GM20431 (cell line): ENCODE measurements at regions not wholly inside any gene's neighbourhood (a gene's known extent, or its start where the extent isn't known, plus 50 kb on each side); places are given as distances from the start of the nearest gene placed in this dataset.
"Not testable (repeated sequence)": the region's sequence is repeated elsewhere in the genome, so short reads cannot be mapped to it uniquely, and the experiment has no call there.

ENCODE experiments used
- in situ Hi-C: fragments of 300-500 bp; cut with MseI, MboI; formaldehyde crosslinking; loops from one replicate; pipeline ENCODE4 v1.15.0; 2020; ENCODE audit warnings: low sequenced_read_pairs; ENCODE audit not compliant: unreplicated experiment

DNA sequence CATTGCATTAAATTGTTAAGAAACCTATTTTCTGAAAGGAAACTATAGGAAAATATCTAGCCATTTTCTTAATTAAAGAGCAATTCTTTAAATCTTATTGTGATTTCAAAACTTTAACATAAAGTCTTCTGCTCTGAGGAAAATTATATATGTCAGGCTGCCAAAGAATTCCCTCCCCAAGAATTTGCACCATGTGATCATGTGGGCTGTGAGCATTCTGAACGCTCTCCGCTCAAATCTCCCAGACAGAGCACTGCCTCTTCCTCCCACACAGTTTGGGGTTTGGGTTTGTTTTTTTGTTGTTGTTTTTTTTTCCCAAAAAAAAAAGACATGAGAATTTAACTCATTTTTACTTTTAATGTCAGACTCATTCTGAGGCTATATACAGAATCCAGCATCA is 155.9 kb upstream of the PALMD start:
- in situ Hi-C loops = loop anchor here (25.0 kb wide), 1 partner anchor 303 kb away; no protein-coding TSS in a partner anchor

DNA sequence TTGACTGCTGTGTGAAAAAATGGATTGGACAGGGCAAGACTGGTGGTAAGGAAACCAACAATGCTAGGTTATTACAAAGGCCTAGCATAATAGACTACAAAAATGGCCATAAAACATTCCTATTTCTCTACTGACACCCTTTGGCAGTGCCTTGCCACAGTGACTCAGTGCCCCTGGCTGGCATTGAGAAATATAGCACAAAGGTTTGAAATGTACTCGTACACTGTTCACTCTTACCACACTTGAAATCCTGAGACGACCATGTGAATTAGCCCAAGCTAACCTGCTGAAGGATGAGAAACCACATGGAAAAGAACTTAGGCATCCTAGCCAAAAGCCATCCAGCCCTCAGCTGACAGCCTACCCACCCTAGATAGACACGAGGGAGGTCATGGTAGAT is 149.8 kb upstream of the PALMD start:
- in situ Hi-C loops = loop anchor here (25.0 kb wide), 1 partner anchor 309 kb away; no protein-coding TSS in a partner anchor

DNA sequence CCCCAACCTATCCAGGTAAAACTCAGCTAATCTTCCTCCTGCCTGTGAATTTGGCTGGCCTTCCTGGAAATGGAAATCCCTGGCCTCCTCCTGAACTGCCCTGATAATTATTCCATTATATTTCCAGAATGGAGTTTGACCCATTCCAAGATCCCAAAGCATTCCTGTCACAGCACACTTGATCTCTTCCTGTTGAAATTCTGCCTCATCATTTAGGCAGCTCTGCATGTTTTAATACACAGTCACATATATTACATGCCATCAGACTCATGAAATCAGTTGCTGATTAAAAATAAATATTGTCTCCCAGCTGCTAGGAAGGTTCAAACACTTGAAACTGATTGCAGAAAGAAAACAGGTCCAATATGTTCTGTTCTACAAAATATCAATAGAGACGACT is 148.2 kb upstream of the PALMD start:
- in situ Hi-C loops = loop anchor here (25.0 kb wide), 1 partner anchor 310 kb away; no protein-coding TSS in a partner anchor

DNA sequence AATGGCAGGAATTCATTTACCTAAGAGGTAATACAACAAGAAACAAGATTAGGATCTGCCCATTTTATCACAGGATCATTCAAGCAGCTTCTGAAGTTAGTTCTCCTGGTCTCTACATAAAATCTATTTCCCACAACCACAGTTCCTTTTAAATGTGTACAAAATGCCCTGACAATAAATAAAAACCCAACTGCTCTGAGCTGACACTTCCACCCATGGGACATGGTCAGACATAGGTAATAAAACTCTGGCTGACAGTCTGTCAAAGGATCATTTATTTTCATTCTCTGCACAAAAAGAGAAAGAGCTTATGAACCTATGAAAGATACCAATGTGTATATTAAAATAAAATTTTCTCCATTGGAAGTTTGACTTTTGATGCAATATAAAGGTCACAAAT is 145.4 kb upstream of the PALMD start:
- in situ Hi-C loops = no loop called here

DNA sequence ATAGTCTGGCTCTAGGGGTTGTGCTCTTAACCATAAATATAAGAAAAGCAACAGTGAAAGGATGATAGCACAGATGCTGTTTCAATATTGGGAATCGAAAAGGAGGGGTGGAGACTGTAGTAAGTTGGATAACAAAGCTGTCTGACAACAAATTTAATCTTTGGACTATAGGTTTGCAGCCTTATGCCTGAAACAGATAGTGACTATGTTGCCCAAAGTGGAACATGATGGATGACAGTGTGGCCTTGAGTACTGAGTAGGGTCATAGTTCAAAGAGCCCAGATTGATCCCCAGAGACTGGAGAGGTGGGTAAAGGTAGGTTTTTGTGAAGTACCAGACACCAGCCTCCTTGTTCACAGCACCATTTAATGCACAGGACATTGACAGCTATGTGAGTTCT is 144.0 kb upstream of the PALMD start:
- in situ Hi-C loops = no loop called here

DNA sequence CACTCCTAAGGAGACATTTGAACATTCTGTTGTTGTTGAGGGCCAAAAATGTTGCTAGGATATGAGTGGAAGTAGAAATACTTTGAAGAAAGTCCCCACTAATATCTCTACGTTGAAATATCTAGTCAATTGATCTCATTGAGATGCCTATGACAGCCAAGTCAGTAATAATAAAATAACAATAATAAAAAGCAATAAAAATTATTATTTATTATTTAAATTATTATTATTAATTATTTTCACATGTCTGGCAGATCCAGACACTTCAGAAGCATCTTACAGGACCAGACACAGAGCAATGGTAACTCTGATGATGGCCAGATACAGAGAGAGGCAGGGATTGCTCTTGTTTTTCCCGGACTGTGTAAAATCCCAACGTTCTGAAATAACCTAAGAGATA is 143.5 kb upstream of the PALMD start:
- in situ Hi-C loops = no loop called here

DNA sequence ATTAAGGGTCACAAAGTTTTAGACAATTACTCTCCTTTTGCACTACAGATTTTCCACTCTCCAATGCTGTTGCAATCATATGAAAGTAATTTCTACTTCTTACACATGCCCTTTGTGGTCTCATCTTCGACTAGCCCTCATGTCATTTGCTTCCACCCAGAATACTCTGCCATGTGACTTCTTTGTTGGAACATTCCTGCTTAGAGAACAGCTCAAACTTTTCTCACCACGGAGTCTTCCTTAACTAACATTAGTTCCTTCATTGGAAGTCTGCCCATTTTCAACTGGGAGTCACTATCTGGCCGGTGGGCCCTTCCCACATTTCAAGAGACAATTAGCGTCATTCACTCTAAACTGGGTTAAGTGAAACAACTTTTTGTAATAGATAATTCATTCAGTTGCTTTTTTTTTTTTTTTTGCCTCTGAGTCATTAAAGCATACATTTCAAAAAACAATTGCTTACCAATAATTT is 142.6 kb upstream of the PALMD start:
- in situ Hi-C loops = no loop called here

DNA sequence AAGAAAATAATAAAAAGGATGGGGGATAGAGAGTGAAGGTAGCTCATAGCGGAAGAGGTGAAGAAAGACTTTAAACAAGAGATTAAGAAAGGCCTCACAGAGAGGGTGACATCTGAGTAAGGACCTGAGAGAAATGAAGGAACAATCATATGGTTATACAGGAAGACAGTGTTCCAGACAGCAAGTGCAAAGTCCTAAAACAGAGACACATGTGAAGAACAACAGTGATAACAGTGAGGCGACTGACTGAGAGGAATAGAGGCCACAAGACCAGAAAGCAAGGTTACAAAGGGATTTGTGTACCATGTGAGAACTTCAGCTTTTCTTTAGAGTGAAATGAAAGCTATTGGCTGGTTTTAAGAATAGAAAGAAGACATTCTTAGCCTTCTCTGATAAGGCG is 141.6 kb upstream of the PALMD start:
- in situ Hi-C loops = no loop called here

DNA sequence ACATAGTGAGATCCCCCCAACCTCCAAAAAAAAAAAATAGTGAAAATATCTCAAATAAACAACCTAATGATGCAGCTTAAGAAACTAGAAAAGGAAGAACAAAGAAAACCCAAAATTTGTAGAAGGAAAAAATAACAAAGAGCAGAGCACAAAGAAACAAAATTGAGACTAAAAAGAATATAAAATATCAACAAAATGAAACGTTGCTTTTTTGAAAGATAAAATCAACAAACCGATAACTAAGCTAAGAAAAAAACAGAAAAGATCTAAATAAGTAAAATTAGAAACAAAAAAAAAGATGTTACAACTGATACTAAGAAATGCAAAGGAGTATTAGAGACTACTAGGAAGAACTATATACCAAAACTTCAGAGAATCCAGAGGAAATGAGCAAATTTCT is 139.3 kb upstream of the PALMD start:
- in situ Hi-C loops = no loop called here

DNA sequence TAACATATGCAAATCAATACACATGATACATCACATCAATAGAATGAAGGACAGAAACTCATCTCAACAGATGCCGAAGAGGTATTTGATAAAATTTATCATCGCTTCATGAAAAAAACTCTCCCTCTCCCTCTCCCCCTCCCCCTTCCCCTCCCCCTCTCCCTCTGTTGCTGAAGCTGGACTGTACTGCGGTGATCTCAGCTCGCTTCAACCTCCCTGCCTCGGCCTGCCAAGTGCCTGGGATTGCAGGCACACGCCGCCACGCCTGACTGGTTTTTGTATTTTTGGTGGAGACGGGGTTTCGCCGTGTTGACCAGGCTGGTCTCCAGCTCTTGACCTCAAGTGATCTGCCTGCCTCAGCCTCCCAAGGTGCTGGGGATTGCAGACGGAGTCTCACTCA is 138.5 kb upstream of the PALMD start:
- in situ Hi-C loops = not testable (repeated sequence)

DNA sequence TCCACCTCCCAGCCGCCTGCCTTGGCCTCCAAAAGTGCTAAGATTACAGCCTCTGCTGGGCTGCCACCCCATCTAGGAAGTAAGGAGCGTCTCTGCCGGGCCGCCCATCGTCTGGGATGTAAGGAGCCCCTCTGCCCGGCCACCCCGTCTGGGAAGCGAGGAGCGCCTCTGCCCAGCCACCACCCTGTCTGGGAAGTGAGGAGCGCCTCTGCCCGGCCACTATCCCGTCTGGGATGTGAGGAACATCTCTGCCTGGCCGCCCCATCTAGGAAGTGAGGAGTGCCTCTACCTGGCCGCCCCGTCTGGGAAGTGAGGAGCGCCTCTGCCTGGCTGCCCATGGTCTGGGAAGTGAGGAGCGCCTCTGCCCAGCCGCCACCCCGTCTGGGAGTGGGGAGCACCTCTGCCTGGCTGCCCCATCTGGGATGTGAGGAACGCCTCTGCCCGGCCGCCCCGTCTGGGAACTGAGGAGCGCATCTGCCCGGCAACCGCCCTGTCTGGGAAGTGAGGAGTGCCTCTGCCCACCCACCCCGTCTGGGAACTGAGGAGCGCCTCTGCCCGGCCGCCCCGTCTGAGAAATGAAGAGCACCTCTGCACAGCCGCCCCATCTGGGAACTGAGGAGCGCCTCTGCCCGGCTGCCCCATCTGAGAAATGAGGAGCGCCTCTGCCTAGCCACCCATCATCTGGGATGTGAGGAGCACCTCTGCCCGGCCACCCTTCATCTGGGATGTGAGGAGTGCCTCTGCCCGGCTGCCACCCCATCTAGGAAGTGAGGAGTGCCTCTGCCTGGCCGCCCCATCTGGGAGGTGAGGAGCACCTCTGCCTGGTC is 137.8 kb upstream of the PALMD start:
- in situ Hi-C loops = no loop called here

DNA sequence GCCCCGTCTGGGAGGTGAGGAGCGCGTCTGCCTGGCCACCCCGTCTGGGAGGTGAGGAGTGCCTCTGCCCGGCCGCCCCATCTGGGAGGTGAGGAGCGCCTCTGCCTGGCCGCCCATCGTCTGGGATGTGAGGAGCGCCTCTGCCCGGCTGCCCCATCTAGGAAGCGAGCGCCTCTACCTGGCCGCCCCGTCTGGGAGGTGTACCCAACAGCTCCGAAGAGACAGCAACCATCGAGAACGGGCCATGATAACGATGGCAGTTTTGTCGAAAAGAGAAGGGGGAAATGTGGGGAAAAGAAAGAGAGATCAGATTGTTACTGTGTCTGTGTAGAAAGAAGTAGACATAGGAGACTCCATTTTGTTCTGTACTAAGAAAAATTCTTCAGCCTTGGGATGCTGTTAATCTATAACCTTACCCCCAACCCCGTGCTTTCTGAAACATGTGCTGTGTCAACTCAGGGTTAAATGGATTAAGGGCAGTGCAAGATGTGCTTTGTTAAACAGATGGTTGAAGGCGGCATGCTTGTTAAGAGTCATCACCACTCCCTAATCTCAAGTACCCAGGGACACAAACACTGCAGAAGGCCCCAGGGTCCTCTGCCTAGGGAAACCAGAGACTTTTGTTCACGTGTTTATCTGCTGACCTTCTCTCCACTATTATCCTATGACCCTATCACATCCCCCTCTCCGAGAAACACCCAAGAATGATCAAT is 137.0 kb upstream of the PALMD start:
- in situ Hi-C loops = not testable (repeated sequence)

DNA sequence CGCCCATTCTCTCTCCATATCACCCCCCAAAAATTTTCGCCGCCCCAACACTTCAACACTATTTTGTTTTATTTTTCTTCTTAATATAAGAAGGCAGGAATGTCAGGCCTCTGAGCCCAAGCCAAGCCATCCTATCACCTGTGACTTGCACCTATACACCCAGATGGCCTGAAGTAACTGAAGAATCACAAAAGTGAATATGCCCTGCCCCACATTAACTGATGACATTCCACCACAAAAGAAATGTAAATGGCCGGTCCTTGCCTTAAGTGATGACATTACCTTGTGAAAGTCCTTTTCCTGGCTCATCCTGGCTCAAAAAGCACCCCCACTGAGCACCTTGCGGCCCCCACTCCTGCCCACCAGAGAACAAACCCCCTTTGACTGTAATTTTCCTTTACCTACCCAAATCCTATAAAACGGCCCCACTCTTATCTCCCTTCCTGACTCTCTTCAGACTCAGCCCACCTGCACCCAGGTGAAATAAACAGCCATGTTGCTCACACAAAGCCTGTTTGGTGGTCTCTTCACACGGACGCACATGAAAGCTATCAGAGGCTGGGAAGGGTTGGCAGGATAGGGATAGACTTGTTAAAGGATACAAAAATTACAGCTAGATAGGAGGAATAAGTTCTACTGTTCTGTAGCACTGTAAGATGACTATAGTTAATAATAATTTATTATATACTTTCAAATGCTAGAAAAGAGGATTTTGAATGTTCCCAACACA is 130.9 kb upstream of the PALMD start:
- in situ Hi-C loops = not testable (repeated sequence)

DNA sequence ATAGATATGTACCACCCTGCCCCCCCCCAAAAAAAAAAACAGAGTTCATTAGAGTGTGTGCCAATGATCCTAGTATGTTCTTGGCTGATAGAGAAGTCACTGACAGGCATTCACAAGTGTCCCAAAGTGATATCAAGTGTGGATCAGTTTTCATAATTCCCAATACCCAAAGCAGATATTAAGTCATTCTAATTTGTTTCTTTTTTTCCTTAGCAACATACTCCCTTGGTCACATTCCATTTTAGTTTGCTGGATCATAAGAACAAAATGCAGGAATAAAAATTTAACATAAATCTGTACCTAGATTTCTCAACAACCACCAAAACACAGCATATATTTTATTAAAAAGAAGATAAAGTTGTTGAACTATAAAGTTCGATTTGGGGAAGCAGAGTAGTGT is 129.8 kb upstream of the PALMD start:
- in situ Hi-C loops = no loop called here

DNA sequence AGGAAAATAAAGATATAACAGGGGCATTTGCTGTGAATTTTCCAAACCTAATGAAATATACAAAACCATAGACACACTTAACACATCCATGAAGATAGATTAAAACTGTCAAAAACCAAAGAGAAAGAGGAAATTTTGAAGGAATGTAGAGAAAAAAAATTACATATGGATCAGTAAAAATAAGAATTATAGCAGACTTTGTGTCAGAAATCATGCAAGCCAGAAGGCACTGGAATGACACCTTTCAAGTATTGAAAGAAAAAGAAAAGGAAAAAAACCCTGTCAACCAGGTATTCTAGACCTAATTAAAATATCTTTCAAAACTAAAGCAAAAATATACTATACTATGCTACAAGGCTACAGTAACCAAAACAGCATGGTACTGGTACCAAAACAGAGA is 125.8 kb upstream of the PALMD start:
- in situ Hi-C loops = no loop called here

DNA sequence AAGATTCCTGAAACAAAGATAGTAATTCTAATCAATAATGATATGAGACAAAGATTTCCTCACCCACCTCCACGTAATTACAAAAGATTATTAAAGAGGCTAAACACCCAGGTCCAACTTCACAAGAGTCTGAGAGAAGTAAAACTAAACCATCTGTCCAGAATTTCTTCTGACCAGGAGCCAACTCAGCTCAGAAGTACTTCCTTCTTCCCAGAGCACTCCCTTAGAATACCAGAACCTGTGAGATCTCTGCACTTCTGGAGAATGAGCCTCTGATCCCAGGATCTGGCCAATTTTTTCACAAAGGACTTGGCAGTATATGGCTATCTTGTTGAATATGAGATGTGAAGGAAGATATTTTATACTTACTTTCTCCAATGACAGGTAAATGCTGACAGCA is 120.6 kb upstream of the PALMD start:
- in situ Hi-C loops = no loop called here

DNA sequence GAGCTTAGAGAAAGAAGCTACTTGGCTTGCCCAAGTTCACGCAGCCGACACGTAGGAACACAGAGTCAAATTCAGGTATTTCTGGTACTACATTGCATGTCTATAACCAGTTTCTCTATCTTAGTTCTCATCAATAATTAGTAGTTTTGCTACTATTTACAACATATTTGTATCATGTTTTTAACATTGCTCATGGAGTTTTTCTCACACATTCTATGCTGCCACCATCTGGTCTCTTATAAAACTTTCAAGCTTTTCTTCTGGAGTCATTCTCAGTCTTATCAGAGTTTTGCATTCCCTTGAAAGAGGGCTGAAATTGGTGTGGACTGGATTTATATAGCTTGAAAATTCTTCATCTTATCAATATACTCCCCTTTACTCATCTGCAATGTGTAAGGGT is 118.8 kb upstream of the PALMD start:
- in situ Hi-C loops = no loop called here

DNA sequence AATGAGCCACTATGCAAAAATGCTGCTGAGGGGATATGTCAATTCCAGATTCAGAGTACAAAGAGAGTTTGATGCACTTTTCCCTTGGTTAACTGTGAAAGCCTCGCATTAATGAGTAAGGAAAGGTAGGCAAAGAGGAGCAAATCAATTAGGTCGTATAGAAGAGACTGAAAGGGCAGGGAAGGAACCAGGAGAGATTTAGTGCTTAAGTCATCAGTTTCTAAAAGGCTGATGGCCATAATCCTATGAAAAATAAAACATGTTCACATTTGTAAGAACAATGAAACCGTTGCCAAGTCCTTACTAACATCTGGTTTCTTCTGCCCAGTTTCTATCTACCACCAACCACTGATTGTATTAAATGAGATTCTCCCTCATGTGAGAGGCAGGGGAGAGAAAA is 118.4 kb upstream of the PALMD start:
- in situ Hi-C loops = no loop called here

DNA sequence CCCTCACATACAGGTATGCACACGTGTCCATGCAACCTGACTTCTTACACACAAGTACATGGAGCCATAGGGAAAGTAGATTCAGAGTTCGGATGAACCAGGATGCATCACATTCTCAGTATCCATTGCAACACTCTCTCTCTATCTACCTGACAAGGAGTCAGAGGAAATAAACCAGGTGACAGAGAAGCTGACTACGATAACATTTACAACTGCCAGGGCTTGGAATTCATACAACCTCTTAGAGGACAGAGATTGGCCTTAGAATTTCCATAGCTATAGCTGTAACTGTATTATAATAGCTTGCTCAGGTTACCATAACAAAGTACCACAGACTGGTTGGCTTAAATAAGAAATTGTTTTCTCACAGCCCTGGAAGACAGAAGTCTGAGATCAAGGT is 116.9 kb upstream of the PALMD start:
- in situ Hi-C loops = no loop called here

DNA sequence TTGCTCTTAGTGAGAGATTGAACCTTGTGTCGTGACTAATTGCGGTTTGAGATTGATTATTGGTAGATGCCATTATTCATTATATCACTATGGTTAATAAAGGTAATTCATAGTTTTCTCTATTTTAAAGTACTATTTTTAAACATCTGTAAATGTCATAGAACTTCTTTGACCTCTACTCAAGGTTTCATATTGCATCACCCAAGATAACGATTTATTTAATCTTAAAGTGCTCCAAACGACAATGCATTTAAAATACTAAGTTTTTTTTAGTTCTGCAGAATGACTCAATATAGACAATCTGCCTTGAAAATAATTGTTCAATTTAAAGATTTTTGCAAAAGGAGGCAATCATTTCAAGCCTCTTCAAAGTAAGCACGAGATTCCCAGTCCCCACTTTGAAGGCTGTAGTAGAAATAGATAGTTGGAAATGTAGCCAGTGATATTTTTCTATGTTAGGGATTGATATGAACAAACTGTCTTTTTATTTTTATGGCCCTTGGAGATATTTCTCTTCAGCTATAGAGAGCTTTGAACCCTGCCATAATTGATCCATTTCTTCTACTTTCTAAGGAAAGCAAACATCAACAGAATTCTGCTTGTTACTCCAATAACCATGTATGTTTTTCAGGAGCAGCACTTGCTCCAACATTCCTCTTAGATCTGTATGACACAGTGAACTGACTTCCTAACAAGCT is 114.2 kb upstream of the PALMD start:
- in situ Hi-C loops = no loop called here
